Trophoblast cell (in vitro differentiated cells and primary cell): ENCODE measurements at regions not wholly inside any gene's neighbourhood (a gene's known extent, or its start where the extent isn't known, plus 50 kb on each side); places are given as distances from the start of the nearest gene placed in this dataset.

Experiments
- DNase-seq, 2 donors: peaks; one replicate each; pipeline ENCODE4 v3.0.0-alpha.2; 2016
- H2AFZ ChIP-seq: 2 replicates; pipeline ENCODE4 v1.6.1; 2013; ENCODE audit warnings: low read length, moderate library complexity, mild to moderate bottlenecking; ENCODE audit not compliant: insufficient read depth, poor library complexity
- H2AK5ac ChIP-seq: 2 replicates; pipeline ENCODE4 v1.6.1; 2013; ENCODE audit warnings: mild to moderate bottlenecking, low read length
- H2BK120ac ChIP-seq: 2 replicates; pipeline ENCODE4 v1.6.1; 2013; ENCODE audit warnings: low read length, mild to moderate bottlenecking, moderate library complexity; ENCODE audit not compliant: insufficient read depth, poor library complexity
- H2BK12ac ChIP-seq: 2 replicates; pipeline ENCODE4 v1.6.1; 2013; ENCODE audit warnings: mild to moderate bottlenecking, low read length, moderate library complexity
- H2BK5ac ChIP-seq: 2 replicates; pipeline ENCODE4 v1.6.1; 2013; ENCODE audit warnings: low read length, low read depth, moderate library complexity, mild to moderate bottlenecking; ENCODE audit not compliant: poor library complexity
- H3K14ac ChIP-seq: 2 replicates; pipeline ENCODE4 v1.6.1; 2013; ENCODE audit warnings: mild to moderate bottlenecking, low read length
- H3K18ac ChIP-seq: 2 replicates; pipeline ENCODE4 v1.6.1; 2013; ENCODE audit warnings: mild to moderate bottlenecking, low read length
- H3K23ac ChIP-seq: 2 replicates; pipeline ENCODE4 v1.6.1; 2013; ENCODE audit warnings: low read length
- H3K27ac ChIP-seq: 2 replicates; pipeline ENCODE4 v1.5.1; 2013; ENCODE audit warnings: low read depth, mild to moderate bottlenecking, inconsistent platforms, low read length, moderate library complexity
- H3K27me3 ChIP-seq: 2 replicates; pipeline ENCODE4 v1.6.1; 2013; ENCODE audit warnings: inconsistent platforms, mild to moderate bottlenecking, low read length, moderate library complexity; ENCODE audit not compliant: insufficient read depth
- H3K36me3 ChIP-seq, 2 experiments: 1 replicate in 1 of 2; 2 replicates in 1 of 2; pipeline ENCODE4 v1.6.1; 2013; ENCODE audit warnings: low read length in 2 of 2, mild to moderate bottlenecking in 2 of 2, moderate library complexity in 1 of 2; ENCODE audit not compliant: insufficient read depth in 2 of 2, control insufficient read depth in 1 of 2
- H3K4ac ChIP-seq: 2 replicates; pipeline ENCODE4 v1.6.1; 2013; ENCODE audit warnings: low read depth, mild to moderate bottlenecking, low read length, moderate library complexity
- H3K4me1 ChIP-seq, 2 experiments: 1 replicate in 1 of 2; 2 replicates in 1 of 2; pipeline ENCODE4 v1.6.1; 2013; ENCODE audit warnings: low read length in 2 of 2, mild to moderate bottlenecking in 2 of 2, moderate library complexity in 1 of 2; ENCODE audit not compliant: insufficient read depth in 2 of 2, control insufficient read depth in 1 of 2
- H3K4me2 ChIP-seq: 2 replicates; pipeline ENCODE4 v1.6.1; 2013; ENCODE audit warnings: inconsistent platforms, mild to moderate bottlenecking, low read length, moderate library complexity
- H3K4me3 ChIP-seq: 2 replicates; pipeline ENCODE4 v1.5.1; 2013; ENCODE audit warnings: mild to moderate bottlenecking, low read depth, low read length, inconsistent platforms
- H3K79me1 ChIP-seq: one replicate; pipeline ENCODE4 v1.6.1; 2013; ENCODE audit warnings: low read length
- H3K79me2 ChIP-seq: 2 replicates; pipeline ENCODE4 v1.6.1; 2013; ENCODE audit warnings: low read length, mild to moderate bottlenecking; ENCODE audit not compliant: control insufficient read depth, insufficient read depth, poor library complexity
- H3K9ac ChIP-seq: 2 replicates; pipeline ENCODE4 v1.6.1; 2013; ENCODE audit warnings: mild to moderate bottlenecking, low read length
- H3K9me3 ChIP-seq: 2 replicates; pipeline ENCODE4 v1.6.1; 2013; ENCODE audit warnings: low read depth, mild to moderate bottlenecking, control low read depth, inconsistent platforms, low read length; ENCODE audit not compliant: insufficient read depth
- H4K12ac ChIP-seq: 2 replicates; pipeline ENCODE4 v1.6.1; 2013; ENCODE audit warnings: low read depth, mild to moderate bottlenecking, low read length, moderate library complexity
- H4K8ac ChIP-seq: 2 replicates; pipeline ENCODE4 v1.6.1; 2013; ENCODE audit warnings: low read depth, mild to moderate bottlenecking, low read length, moderate library complexity
- H4K91ac ChIP-seq: one replicate; pipeline ENCODE4 v1.6.1; 2013; ENCODE audit warnings: low read depth, mild to moderate bottlenecking, low read length, moderate library complexity
- WGBS: extraction: QIAGEN DNeasy Blood & Tissue Kit; methylation state at CpG from one replicate; pipeline ENCODE4 v1.1.7; 2013; ENCODE audit warnings: missing lambda C conversion rate; ENCODE audit not compliant: insufficient read length, insufficient coverage; ENCODE audit errors: extremely low coverage; 5-methylcytosine and 5-hydroxymethylcytosine counted together

DNA sequence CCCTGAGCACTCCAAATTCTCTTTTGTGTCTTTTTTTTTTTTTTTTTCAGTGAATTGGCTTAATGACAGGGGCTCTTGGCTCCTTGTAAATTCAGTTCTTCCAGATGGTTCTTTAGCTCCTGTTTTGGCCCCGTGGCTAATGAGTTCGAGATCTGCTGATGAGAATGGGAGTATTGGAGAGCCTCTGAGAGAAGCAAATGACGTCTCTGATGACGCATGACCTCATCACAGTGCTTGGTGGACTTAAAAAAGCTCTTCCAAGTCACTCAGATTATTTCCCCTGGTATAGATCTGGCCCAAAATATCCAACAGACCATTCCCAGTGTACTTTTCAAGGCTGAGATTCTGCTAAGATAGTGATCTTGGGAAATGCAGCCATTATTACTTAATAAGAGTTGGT is 159.5 kb downstream of the MIS18A start:
- Histone ChIP-seq H3K4me1 (peaks cover 0 to 2% of the 10 kb centered on the region in 2 experiments), H4K91ac (no peak overlapping the region), H3K9ac (no peak overlapping the region), H3K79me2 (no peaks in the 10 kb centered on the region), H4K8ac (no peak overlapping the region), H2BK12ac (no peak overlapping the region), H3K23ac (no peak overlapping the region), H3K9me3 (peaks cover 5% of the 10 kb centered on the region), H4K12ac (no peak overlapping the region), H3K79me1 (no peaks in the 10 kb centered on the region), H2BK5ac (no peak overlapping the region), H3K4me2 (no peak overlapping the region), H3K18ac (no peak overlapping the region), H2AK5ac (no peak overlapping the region), H2AFZ (no peak overlapping the region), H2BK120ac (no peak overlapping the region), H3K36me3 (no peaks in the 10 kb centered on the region), H3K27ac (no peak overlapping the region), H3K4me3 (no peak overlapping the region), H3K14ac (no peak overlapping the region), H3K27me3 (no peaks in the 10 kb centered on the region), H3K4ac (no peak overlapping the region)
- DNase-seq, result no peak
- WGBS, result no CpG with 5 or more reads among the region's 4 CpGs

DNA sequence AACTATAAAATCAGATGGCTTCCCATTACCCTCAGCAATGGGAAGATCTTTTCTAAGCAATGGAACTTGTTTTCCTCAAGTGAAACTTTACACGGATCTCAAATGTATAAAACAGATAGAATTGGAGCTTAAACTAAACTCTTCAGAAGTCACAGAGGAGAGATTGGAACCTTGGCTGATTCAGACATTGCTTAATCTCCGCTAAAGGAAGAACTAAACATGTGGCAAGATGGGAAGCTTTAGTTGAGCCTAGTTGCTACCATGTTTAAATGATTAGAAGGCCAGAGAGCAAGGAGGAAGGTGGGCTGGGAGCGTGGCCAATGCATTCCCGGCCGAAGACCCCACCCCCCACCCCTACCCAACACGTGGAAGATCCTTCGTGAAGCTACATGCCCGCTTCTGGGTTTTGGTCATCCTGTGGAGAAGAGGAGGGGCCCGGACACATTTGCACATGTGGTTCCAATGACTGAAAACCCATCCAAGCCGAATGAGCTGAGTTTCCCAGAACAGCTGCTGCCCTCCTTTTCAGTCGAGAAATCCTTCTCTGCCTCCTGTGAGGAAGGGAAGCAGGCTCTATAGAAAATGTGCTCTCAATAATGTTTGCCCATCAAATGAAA is 164.3 kb downstream of the MIS18A start:
- H3K4ac ChIP-seq, result no peak overlapping the region
- H2BK12ac ChIP-seq, result no peak overlapping the region
- H2BK5ac ChIP-seq, result no peak overlapping the region
- no peak overlapping the region for H3K14ac ChIP-seq
- H4K8ac ChIP-seq, result no peak overlapping the region
- no peaks in the 10 kb centered on the region for H3K36me3 ChIP-seq
- WGBS, result no CpG with 5 or more reads among the region's 11 CpGs
- no peak overlapping the region for H3K27ac ChIP-seq
- DNase-seq, result no peak
- H2BK120ac ChIP-seq, result no peak overlapping the region
- no peak overlapping the region for H3K4me2 ChIP-seq
- H3K18ac ChIP-seq, result no peak overlapping the region
- no peak overlapping the region for H4K12ac ChIP-seq
- no peaks in the 10 kb centered on the region for H3K27me3 ChIP-seq
- no peak overlapping the region for H3K9ac ChIP-seq
- H3K23ac ChIP-seq, result no peak overlapping the region
- no peaks in the 10 kb centered on the region for H3K9me3 ChIP-seq
- H2AFZ ChIP-seq, result no peak overlapping the region
- no peaks in the 10 kb centered on the region for H3K79me1 ChIP-seq
- no peaks in the 10 kb centered on the region for H3K4me1 ChIP-seq
- no peak overlapping the region for H3K4me3 ChIP-seq
- H2AK5ac ChIP-seq, result no peak overlapping the region
- no peaks in the 10 kb centered on the region for H3K79me2 ChIP-seq
- H4K91ac ChIP-seq, result no peak overlapping the region

- Histone ChIP-seq H2BK5ac (no peak overlapping the region), H3K18ac (no peak overlapping the region), H2AK5ac (no peak overlapping the region), H4K8ac (no peak overlapping the region), H3K79me1 (no peaks in the 10 kb centered on the region), H4K91ac (no peak overlapping the region), H3K9me3 (no peaks in the 10 kb centered on the region), H3K27me3 (no peaks in the 10 kb centered on the region), H3K4ac (no peak overlapping the region), H2BK12ac (no peak overlapping the region), H3K23ac (no peak overlapping the region), H3K79me2 (no peaks in the 10 kb centered on the region), H3K4me1 (no peaks in the 10 kb centered on the region), H4K12ac (no peak overlapping the region), H3K4me2 (no peak overlapping the region), H3K36me3 (no peaks in the 10 kb centered on the region), H3K9ac (no peak overlapping the region), H2AFZ (no peak overlapping the region), H3K14ac (no peak overlapping the region), H3K4me3 (no peak overlapping the region), H2BK120ac (no peak overlapping the region), H3K27ac (no peak overlapping the region)
- WGBS, result no CpG with 5 or more reads among the region's 3 CpGs
- DNase-seq, result no peak
Observed at GRCh38 chr21:32113486-32113885, 165.4 kb downstream of the MIS18A start.

DNA sequence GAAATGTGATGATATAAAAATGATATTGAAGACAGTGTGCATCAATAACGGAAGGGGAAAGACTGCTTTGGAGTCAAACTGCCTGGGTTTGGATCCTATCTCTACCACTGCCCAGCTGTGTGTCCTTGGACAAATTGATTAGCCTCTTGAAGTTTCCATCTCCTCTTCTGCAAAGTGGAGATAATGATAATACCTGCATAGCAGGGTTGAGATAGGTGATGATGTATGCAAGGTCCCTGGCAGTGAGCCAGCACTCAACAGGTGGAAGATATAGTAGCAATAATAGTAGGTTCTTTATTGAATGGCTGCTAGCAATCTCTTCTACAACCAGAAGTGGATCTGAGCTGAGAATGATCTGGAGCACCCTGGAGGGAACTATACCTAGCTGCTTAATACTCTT is 166.7 kb downstream of the MIS18A start:
- Histone ChIP-seq H3K18ac (no peak overlapping the region), H4K91ac (no peak overlapping the region), H3K36me3 (no peaks in the 10 kb centered on the region), H3K23ac (no peak overlapping the region), H2BK120ac (no peak overlapping the region), H3K79me2 (no peaks in the 10 kb centered on the region), H3K4me2 (no peak overlapping the region), H4K12ac (no peak overlapping the region), H3K79me1 (no peaks in the 10 kb centered on the region), H2AFZ (no peak overlapping the region), H3K27ac (no peak overlapping the region), H3K9me3 (no peaks in the 10 kb centered on the region), H2BK12ac (no peak overlapping the region), H3K4me1 (no peaks in the 10 kb centered on the region), H2BK5ac (no peak overlapping the region), H3K27me3 (no peaks in the 10 kb centered on the region), H3K9ac (no peak overlapping the region), H3K4ac (no peak overlapping the region), H2AK5ac (no peak overlapping the region), H3K14ac (no peak overlapping the region), H3K4me3 (no peak overlapping the region), H4K8ac (no peak overlapping the region)
- WGBS, result no CpG with 5 or more reads among the region's 1 CpG
- DNase-seq, result no peak
